Esophagus muscularis mucosa (tissue), 4 donors: ENCODE measurements at regions not wholly inside any gene's neighbourhood (a gene's known extent, or its start where the extent isn't known, plus 50 kb on each side); places are given as distances from the start of the nearest gene placed in this dataset.

Source experiments
- DNase-seq: peaks from one replicate; pipeline ENCODE4 v3.0.0-alpha.2; 2017; ENCODE audit errors: extremely low spot score
- H3K27ac ChIP-seq, 4 donors: fragments of 200-600 bp; sonication (generic); replicated peaks in 1 of 4; 1 replicate in 3 of 4; 2 replicates in 1 of 4; pipeline ENCODE4 v1.5.1; 2016 to 2019; ENCODE audit warnings: mild to moderate bottlenecking in 1 of 4
- H3K27me3 ChIP-seq, 4 donors: fragments of 200-600 bp; sonication (generic); one replicate each; pipeline versions ENCODE4 v1.5.1 to v1.6.0; 2016 to 2019
- H3K36me3 ChIP-seq, 4 donors: fragments of 200-600 bp; sonication (generic); one replicate each; pipeline ENCODE4 v1.5.1; 2016 to 2019
- H3K4me1 ChIP-seq, 4 donors: fragments of 200-600 bp; sonication (generic); one replicate each; pipeline ENCODE4 v1.5.1; 2016 to 2019
- H3K4me3 ChIP-seq, 4 donors: fragments of 200-600 bp; sonication (generic); 1 replicate in 2 of 4; 2 replicates in 2 of 4; pipeline ENCODE4 v1.5.1; 2016 to 2019; ENCODE audit warnings: mild to moderate bottlenecking in 4 of 4, moderate library complexity in 1 of 4
- H3K9me3 ChIP-seq, 4 donors: fragments of 200-600 bp; sonication (generic); 1 replicate in 3 of 4; 2 replicates in 1 of 4; pipeline ENCODE4 v1.5.1; 2016 to 2019
- EP300 ChIP-seq: sonication (generic); formaldehyde crosslinking; IDR thresholded peaks from one replicate; pipeline ENCODE4 v1.6.1; 2017; ENCODE audit warnings: antibody characterized with exemption
- POLR2A ChIP-seq: fragments of 450-650 bp; IDR thresholded peaks from one replicate; pipeline ENCODE4 v1.6.1; 2017; ENCODE audit warnings: antibody characterized with exemption, moderate library complexity, mild to moderate bottlenecking, low read depth
- POLR2AphosphoS5 ChIP-seq, 2 donors: sonication (generic); formaldehyde crosslinking; IDR thresholded peaks; one replicate each; pipeline ENCODE4 v1.6.1; 2017; ENCODE audit warnings: antibody characterized with exemption in 2 of 2
- WGBS: methylation state at CpG from one replicate; pipeline ENCODE4 v1.1.5; 2018; 5-methylcytosine and 5-hydroxymethylcytosine counted together
- intact Hi-C: fragments of 100-400 bp; cut with DNase I; formaldehyde crosslinking; loops from one replicate; pipeline ENCODE4 v1.15.1; 2023
- TF ChIP-seq, protein P1 (sequence below), 3 experiments: fragments of 200-600 bp in 2 of 3; fragments of 450-650 bp in 1 of 3; sonication (generic) in 2 of 3; IDR thresholded peaks; one replicate each; pipeline ENCODE4 v1.5.1; 2017 to 2019; ENCODE audit warnings: antibody characterized with exemption in 3 of 3, mild to moderate bottlenecking in 2 of 3, moderate library complexity in 1 of 3

DNA sequence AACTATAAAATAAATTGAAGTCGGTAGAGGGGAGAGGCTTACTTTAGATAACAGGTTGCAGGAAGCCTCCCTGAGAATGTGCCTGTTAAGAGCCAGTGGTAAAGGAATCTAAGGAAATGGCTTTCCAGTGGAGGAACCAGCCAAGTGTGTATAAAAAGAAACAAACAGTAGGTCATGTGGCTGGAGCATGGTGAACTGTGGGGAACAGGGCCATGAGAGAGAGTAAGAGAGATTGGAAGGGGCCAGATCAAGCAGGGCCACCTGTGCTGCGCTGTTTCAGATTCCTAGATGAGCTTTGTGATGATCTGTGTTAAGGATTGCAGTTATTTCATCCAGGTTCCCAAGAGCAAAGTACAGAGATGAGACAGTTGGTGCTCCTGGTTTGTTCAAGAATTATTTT, 152.7 kb upstream of the SGCD start:
- H3K27ac ChIP-seq, result no peak overlapping the region
- H3K4me1 ChIP-seq, result no peaks in the 10 kb centered on the region
- WGBS, result 77% methylated on average over 2 of the region's 2 CpGs
- H3K4me3 ChIP-seq, result no peak overlapping the region
- intact Hi-C loops, result no loop called here
- no peaks in the 10 kb centered on the region for H3K9me3 ChIP-seq
- no peak for TF ChIP-seq POLR2A
- TF ChIP-seq, protein P1, sequence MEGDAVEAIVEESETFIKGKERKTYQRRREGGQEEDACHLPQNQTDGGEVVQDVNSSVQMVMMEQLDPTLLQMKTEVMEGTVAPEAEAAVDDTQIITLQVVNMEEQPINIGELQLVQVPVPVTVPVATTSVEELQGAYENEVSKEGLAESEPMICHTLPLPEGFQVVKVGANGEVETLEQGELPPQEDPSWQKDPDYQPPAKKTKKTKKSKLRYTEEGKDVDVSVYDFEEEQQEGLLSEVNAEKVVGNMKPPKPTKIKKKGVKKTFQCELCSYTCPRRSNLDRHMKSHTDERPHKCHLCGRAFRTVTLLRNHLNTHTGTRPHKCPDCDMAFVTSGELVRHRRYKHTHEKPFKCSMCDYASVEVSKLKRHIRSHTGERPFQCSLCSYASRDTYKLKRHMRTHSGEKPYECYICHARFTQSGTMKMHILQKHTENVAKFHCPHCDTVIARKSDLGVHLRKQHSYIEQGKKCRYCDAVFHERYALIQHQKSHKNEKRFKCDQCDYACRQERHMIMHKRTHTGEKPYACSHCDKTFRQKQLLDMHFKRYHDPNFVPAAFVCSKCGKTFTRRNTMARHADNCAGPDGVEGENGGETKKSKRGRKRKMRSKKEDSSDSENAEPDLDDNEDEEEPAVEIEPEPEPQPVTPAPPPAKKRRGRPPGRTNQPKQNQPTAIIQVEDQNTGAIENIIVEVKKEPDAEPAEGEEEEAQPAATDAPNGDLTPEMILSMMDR (IDR thresholded peaks at IDR 0.05), result no peak
- TF ChIP-seq POLR2AphosphoS5 (IDR thresholded peaks at IDR 0.05), result no peak
- TF ChIP-seq EP300, result no peak
- no peaks in the 10 kb centered on the region for H3K27me3 ChIP-seq
- DNase-seq, result no peak
- H3K36me3 ChIP-seq, result no peaks in the 10 kb centered on the region

DNA sequence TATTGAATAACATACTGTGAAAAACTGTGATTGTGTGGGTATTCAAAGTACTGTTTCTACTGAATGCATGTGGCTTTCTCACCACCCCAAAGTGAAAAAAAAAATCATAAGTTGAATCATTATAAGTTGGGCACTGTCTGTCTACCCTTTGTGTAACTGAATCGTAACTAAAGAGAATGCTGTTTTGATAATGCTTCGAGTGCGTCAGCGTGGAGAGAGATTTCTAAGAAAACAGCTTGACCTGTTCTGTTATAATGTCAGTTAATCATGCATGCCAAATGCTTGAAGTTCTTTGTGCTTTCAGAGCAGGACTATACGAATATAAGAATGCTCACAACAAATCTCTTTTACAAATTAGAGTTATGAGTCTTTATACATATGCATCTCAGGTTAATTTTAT, 148.8 kb upstream of the SGCD start:
- TF ChIP-seq EP300, result no peak
- TF ChIP-seq, protein P1 (IDR thresholded peaks at IDR 0.05), result no peak
- no peak for TF ChIP-seq POLR2AphosphoS5 (IDR thresholded peaks at IDR 0.05)
- TF ChIP-seq POLR2A, result no peak
- intact Hi-C loops, result no loop called here
- Histone ChIP-seq H3K27ac (no peak overlapping the region), H3K4me1 (no peaks in the 10 kb centered on the region), H3K36me3 (no peaks in the 10 kb centered on the region), H3K9me3 (peaks cover 0 to 15% (median 10%) of the 10 kb centered on the region in 4 donors), H3K4me3 (no peak overlapping the region), H3K27me3 (no peaks in the 10 kb centered on the region)
- DNase-seq, result no peak
- WGBS, result 83% methylated on average over 5 of the region's 5 CpGs

DNA sequence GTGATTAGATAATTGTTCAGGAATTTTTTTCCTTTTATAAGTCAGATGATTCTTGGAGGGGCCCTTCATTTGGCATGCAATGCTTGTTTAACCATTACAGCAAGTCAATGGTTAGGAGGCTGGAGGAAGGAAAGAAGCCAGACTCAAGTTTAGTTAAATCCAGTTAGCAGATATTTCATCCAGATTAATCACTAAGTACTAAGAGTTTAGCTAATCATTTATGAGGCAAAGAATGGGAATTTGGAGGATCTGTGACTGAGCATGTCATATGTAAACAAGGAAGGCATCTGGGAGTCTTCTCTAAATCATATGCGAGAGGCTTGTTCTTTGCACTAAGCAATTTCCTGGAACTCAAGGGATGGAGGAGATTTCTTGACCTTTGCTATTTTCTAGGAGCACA, 145.3 kb upstream of the SGCD start:
- WGBS, result 90% methylated on average over 1 of the region's 1 CpG
- TF ChIP-seq EP300 (no peak), POLR2AphosphoS5 (IDR thresholded peaks at IDR 0.05) (no peak), POLR2A (no peak)
- DNase-seq, result no peak
- intact Hi-C loops, result no loop called here
- H3K4me3 ChIP-seq, result no peak overlapping the region
- H3K36me3 ChIP-seq, result no peaks in the 10 kb centered on the region
- H3K27ac ChIP-seq, result no peak overlapping the region
- no peaks in the 10 kb centered on the region for H3K27me3 ChIP-seq
- H3K9me3 ChIP-seq, result peaks cover 0 to 15% (median 10%) of the 10 kb centered on the region in 4 donors
- no peaks in the 10 kb centered on the region for H3K4me1 ChIP-seq

DNA sequence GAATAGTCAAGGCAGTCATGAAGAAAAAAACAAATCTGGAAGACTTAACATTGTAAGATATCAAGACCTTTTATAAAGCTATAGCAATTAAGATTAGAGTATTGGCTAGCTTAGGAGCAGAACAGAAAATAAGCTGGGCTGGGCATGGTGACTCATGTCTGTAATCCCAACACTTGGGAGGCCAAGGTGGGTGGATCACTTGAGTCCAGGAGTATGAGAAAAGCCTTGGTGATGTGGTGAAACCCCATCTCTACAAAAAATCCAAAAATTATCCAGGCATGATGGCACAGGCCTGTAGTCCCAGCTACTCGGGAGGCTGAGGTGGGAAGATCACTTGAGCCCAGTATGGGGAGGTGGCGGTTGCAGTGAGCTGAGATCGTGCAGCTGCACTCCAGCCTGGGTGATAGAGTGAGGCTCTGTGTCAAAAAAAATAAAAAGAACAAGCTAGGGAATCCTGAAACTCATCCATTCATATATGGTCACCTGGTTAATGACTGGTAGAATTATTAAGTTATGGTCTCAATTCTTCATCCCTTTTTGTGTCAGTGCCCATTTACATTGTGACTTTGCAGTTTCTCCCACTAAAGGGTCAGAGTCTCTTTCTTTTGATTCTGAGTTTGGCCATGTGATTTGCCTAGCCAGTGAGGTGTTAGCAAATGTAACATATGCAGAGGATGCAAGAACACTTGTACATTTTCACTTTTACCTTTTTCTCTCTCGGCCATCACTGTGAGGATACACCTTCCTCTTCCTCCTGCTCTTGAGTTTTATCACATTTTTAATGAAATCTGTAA, 144.6 kb upstream of the SGCD start:
- H3K27ac ChIP-seq, result no peak overlapping the region
- no peaks in the 10 kb centered on the region for H3K36me3 ChIP-seq
- H3K4me3 ChIP-seq, result no peak overlapping the region
- H3K9me3 ChIP-seq, result peaks cover 0 to 15% (median 10%) of the 10 kb centered on the region in 4 donors
- 92% methylated on average over 4 of the region's 4 CpGs for WGBS
- H3K27me3 ChIP-seq, result no peaks in the 10 kb centered on the region
- intact Hi-C loops, result no loop called here
- TF ChIP-seq EP300, result no peak
- TF ChIP-seq POLR2A, result no peak
- no peak for TF ChIP-seq POLR2AphosphoS5 (IDR thresholded peaks at IDR 0.05)
- TF ChIP-seq, protein P1 (IDR thresholded peaks at IDR 0.05), result no peak
- no peak for DNase-seq
- no peaks in the 10 kb centered on the region for H3K4me1 ChIP-seq

DNA sequence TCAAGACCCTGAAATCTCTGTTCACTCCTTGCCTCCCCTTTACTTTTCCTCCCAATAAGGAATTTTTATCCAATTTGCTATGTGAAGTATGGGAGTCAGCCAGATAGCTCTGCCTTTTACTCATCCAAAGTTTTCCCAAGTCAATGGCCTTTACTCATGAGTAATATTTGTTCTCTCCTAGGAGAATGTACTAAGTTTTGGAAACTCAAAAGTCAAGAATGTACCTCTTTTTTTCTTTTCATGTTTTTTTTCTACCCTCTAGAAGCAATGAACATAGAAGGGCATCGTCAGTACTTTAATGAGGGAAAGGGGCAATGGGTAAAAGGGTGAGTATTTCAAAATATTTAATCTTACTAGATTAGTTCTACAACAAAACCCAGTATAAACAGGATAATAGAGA, 140.2 kb upstream of the SGCD start:
- no peak overlapping the region for H3K4me3 ChIP-seq
- H3K9me3 ChIP-seq, result peaks cover 0 to 3% (median 1%) of the 10 kb centered on the region in 4 donors
- H3K27me3 ChIP-seq, result no peaks in the 10 kb centered on the region
- no peak overlapping the region for H3K27ac ChIP-seq
- intact Hi-C loops, result no loop called here
- DNase-seq, result no peak
- TF ChIP-seq POLR2A (no peak), POLR2AphosphoS5 (IDR thresholded peaks at IDR 0.05) (no peak), EP300 (no peak)
- no peaks in the 10 kb centered on the region for H3K4me1 ChIP-seq
- no peaks in the 10 kb centered on the region for H3K36me3 ChIP-seq
- WGBS, result 90% methylated on average over 1 of the region's 1 CpG
